ENCODE measurements at regions not wholly inside any gene's neighbourhood (a gene's known extent, or its start where the extent isn't known, plus 50 kb on each side); places are given as distances from the start of the nearest gene placed in this dataset.

DNA sequence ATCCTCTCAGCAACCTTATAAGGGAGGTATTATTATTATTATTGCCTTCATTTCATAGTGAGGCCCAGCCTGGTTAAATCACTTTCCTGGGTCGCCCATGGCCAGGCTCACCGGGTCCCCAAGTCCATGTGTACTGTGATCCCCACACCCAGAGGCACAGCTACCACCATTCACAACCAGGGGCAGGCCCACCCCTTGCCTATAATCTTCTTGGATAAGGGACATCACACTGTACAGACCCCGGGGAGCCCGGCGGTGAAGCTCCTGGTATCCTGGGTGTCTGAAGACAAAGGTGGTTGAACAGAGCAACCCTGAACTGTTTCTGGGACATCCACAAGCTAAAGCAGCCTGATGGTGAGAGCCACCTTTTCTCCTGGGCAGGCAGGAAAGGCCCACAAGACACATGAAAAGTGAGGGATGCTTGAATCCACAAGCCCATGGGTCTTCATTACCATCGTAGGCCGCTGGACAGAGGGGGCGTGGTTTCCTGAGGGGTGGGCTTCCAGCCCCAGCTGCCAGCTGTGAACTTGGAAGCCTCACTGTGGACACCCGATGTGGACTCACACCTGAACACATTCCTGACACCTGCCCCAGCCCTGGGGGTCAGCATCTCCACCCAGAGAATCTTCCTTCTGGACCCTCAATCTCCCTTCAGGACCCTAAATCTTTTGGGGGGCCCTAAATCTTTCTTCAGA, 185.5 kb upstream of the PMEPA1 start:
- no peak overlapping the region for H3K14ac ChIP-seq (ENCODE audit: insufficient read length)
- H2BK20ac ChIP-seq (ENCODE audit: low read length): no peak overlapping the region
- no peak overlapping the region for H4K8ac ChIP-seq (ENCODE audit: extremely low read depth, insufficient read depth, low read length)
- no peak overlapping the region for H3K23ac ChIP-seq (ENCODE audit: insufficient read length)
- ChIA-PET POLR2A (ENCODE audit: partially characterized antibody) (no interaction called here), CTCF (ENCODE audit: partially characterized antibody) (no interaction called here)
- H3K23me2 ChIP-seq (ENCODE audit: low read depth, low read length): no peaks in the 10 kb centered on the region
- H3K36me3 ChIP-seq (ENCODE audit: control insufficient read depth in 2 of 4, insufficient read depth in 4 of 4, low read length in 3 of 4): no peaks in the 10 kb centered on the region
- no peaks in the 10 kb centered on the region for H3K9me3 ChIP-seq (ENCODE audit: insufficient read depth in 2 of 2, low read depth in 1 of 2, low read length in 1 of 2)
- no peak overlapping the region for H2BK12ac ChIP-seq (ENCODE audit: low read depth, low read length)
- no peak overlapping the region for H3K4ac ChIP-seq (replicated peaks; ENCODE audit: insufficient read length, low read depth, low read length)
- no peak overlapping the region for H2AFZ ChIP-seq (ENCODE audit: low read length)
- WGBS, 2 experiments (ENCODE audit: extremely low coverage in 1 of 2, insufficient coverage in 1 of 2, insufficient read length in 1 of 2, insufficient replicate concordance in 2 of 2, low coverage in 1 of 2, low lambda C conversion rate in 2 of 2, missing lambda C conversion rate in 1 of 2): 83% methylated on average over 9 of the region's 9 CpGs; no CpG with 5 or more reads in 1 of the 2 experiments
- no peak overlapping the region for H3K27ac ChIP-seq (ENCODE audit: low read depth, low read length)
- H2BK15ac ChIP-seq (ENCODE audit: low read length): no peak overlapping the region
- FAIRE-seq (no peak), DNase-seq (ENCODE audit: low read depth in 1 of 2, low spot score in 2 of 2) (no peak)
- no peak overlapping the region for H3K9ac ChIP-seq (replicated peaks in 1 of 4; ENCODE audit: extremely low read depth in 1 of 4, low read depth in 3 of 4, low read length in 3 of 4)
- peaks cover 0 to 2% of the 10 kb centered on the region in 2 experiments for H4K20me1 ChIP-seq (replicated peaks in 1 of 2; ENCODE audit: control insufficient read depth in 1 of 2, insufficient read depth in 2 of 2, low read length in 2 of 2)
- no peak overlapping the region for H4K91ac ChIP-seq (replicated peaks; ENCODE audit: insufficient read length, low read length)
- no peaks in the 10 kb centered on the region for H3K79me2 ChIP-seq (ENCODE audit: control insufficient read depth in 1 of 2, insufficient read depth in 2 of 2, low read length in 2 of 2)
- H2BK120ac ChIP-seq (replicated peaks; ENCODE audit: low read depth, low read length): no peak overlapping the region
- no peaks in the 10 kb centered on the region; a peak in 1 of 7 replicates for H3K27me3 ChIP-seq (replicated peaks in 1 of 4; ENCODE audit: control insufficient read depth in 3 of 4, extremely low read depth in 1 of 4, insufficient read depth in 3 of 4, low read length in 3 of 4)
- H3K79me1 ChIP-seq (ENCODE audit: low read depth, low read length): no peaks in the 10 kb centered on the region
- no peak overlapping the region for H4K5ac ChIP-seq (ENCODE audit: insufficient read length, low read depth, low read length)
- H3K4me1 ChIP-seq (replicated peaks in 1 of 4; ENCODE audit: control insufficient read depth in 3 of 4, insufficient read depth in 4 of 4, low read length in 3 of 4): peaks cover 0 to 14% (median 3%) of the 10 kb centered on the region in 4 experiments; a peak in 4 of 7 replicates
- H3K4me2 ChIP-seq (ENCODE audit: insufficient read depth in 1 of 2, low read depth in 2 of 2, low read length in 2 of 2): no peak overlapping the region
- H3K4me3 ChIP-seq (ENCODE audit: extremely low read depth in 1 of 4, insufficient read depth in 2 of 4, low read depth in 3 of 4, low read length in 4 of 4): no peak overlapping the region
- no peak overlapping the region for H3K56ac ChIP-seq (replicated peaks; ENCODE audit: insufficient read length, low read depth, low read length)
- no peak overlapping the region for H3K18ac ChIP-seq (ENCODE audit: extremely low read depth, low read length)
- H2BK5ac ChIP-seq (ENCODE audit: low read depth, low read length): no peak overlapping the region
- H2AK5ac ChIP-seq (ENCODE audit: low read depth, low read length): no peak overlapping the region
- TF ChIP-seq POU5F1 (IDR thresholded peaks at IDR 0.05; ENCODE audit: low read depth, low read length) (no peak), SP2 (IDR thresholded peaks at IDR 0.05; ENCODE audit: low read length) (no peak), TEAD4 (IDR thresholded peaks at IDR 0.05; ENCODE audit: low read depth, low read length) (no peak), KDM5A (IDR thresholded peaks at IDR 0.05; ENCODE audit: low read length) (no peak), SRF (IDR thresholded peaks at IDR 0.05; ENCODE audit: low read depth, low read length) (no peak), NRF1 (IDR thresholded peaks at IDR 0.05; ENCODE audit: low read depth, low read length) (no peak), CHD2 (IDR thresholded peaks at IDR 0.05; ENCODE audit: low read length) (no peak), SUZ12 (IDR thresholded peaks at IDR 0.05; ENCODE audit: low read length) (no peak)
- TF ChIP-seq, protein P1, sequence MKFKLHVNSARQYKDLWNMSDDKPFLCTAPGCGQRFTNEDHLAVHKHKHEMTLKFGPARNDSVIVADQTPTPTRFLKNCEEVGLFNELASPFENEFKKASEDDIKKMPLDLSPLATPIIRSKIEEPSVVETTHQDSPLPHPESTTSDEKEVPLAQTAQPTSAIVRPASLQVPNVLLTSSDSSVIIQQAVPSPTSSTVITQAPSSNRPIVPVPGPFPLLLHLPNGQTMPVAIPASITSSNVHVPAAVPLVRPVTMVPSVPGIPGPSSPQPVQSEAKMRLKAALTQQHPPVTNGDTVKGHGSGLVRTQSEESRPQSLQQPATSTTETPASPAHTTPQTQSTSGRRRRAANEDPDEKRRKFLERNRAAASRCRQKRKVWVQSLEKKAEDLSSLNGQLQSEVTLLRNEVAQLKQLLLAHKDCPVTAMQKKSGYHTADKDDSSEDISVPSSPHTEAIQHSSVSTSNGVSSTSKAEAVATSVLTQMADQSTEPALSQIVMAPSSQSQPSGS (IDR thresholded peaks at IDR 0.05; ENCODE audit: low read length): no peak
- TF ChIP-seq, protein P2, sequence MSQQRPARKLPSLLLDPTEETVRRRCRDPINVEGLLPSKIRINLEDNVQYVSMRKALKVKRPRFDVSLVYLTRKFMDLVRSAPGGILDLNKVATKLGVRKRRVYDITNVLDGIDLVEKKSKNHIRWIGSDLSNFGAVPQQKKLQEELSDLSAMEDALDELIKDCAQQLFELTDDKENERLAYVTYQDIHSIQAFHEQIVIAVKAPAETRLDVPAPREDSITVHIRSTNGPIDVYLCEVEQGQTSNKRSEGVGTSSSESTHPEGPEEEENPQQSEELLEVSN (IDR thresholded peaks at IDR 0.05): no peak
- TF ChIP-seq, protein P3, sequence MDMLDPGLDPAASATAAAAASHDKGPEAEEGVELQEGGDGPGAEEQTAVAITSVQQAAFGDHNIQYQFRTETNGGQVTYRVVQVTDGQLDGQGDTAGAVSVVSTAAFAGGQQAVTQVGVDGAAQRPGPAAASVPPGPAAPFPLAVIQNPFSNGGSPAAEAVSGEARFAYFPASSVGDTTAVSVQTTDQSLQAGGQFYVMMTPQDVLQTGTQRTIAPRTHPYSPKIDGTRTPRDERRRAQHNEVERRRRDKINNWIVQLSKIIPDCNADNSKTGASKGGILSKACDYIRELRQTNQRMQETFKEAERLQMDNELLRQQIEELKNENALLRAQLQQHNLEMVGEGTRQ (IDR thresholded peaks at IDR 0.05; ENCODE audit: low read length): no peak

Measured in H1 (cell line).